ENCODE measurements at regions not wholly inside any gene's neighbourhood (a gene's known extent, or its start where the extent isn't known, plus 50 kb on each side); places are given as distances from the start of the nearest gene placed in this dataset.

DNA sequence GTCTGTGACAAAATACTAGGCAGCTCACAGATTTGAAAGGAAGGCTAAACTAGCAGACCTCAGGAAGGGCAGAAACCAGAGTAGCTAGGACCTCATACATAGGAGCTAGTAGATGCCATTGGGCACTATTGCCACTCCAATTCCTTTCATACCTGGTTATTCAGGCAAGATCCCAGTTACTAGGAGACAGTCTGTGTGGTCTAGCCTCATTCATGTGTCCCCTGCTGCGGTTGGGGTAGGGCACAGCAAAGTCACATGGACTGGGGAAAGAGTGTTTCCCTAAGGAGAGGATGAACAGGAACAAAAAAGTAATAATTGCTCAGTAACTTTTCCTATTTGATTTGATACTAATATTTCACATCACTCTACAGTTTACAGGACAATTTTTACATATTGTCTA lies 204.6 kb upstream of the HEY2 start:
- no peak for DNase-seq (ENCODE audit: low read depth)

GRCh38 chr6:125546841-125547251 lies 202.6 kb upstream of the HEY2 start:
- peak; percentile 13 for DNase-seq (ENCODE audit: low read depth)

- no peak for DNase-seq (ENCODE audit: low read depth)
These were observed 202.1 kb upstream of the HEY2 start for GRCh38 chr6:125547381-125547780.

- DNase-seq (ENCODE audit: low read depth): no peak
These were observed 200.1 kb upstream of the HEY2 start for GRCh38 chr6:125549202-125549884.

GRCh38 chr6:125550892-125551291 lies 198.5 kb upstream of the HEY2 start:
- no peak for DNase-seq (ENCODE audit: low read depth)

DNA sequence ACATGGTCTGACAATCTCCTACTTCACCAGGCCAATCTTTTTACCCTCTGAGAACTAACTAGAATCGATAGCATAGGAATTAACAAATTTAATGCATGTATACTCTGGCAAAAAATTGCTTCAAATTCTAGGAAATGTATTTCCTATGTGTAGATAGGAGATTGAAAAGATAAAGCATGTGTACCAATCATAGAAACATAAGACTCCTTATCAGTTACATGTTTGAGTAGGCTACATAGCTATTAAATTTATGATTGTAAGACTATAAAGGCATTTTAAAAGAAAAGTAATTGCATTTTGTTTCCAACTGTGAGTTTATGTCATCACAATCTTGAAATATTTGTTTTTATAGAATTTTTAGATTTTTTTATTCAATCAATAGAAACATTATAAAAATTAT lies 196.6 kb upstream of the HEY2 start:
- DNase-seq (ENCODE audit: low read depth): no peak

DNA sequence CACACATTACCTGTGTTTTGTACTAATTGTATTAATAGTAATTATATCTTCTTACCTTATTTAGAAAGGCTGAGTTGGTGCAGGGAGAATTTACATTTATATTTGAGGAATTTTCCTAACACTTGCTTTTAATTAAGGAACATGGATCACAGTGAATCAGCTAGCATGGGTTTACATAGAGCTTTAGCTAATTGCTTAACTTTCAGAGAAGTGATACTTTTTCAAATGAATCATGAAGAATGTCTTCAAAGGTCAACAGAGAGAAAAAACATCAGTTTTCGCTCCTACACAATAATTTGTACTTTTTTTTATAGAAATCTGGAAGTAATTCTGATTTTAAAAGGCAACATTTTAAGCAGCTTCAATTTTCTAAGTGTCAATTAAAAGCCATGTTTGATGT lies 195.0 kb upstream of the HEY2 start:
- no peak for DNase-seq (ENCODE audit: low read depth)

DNA sequence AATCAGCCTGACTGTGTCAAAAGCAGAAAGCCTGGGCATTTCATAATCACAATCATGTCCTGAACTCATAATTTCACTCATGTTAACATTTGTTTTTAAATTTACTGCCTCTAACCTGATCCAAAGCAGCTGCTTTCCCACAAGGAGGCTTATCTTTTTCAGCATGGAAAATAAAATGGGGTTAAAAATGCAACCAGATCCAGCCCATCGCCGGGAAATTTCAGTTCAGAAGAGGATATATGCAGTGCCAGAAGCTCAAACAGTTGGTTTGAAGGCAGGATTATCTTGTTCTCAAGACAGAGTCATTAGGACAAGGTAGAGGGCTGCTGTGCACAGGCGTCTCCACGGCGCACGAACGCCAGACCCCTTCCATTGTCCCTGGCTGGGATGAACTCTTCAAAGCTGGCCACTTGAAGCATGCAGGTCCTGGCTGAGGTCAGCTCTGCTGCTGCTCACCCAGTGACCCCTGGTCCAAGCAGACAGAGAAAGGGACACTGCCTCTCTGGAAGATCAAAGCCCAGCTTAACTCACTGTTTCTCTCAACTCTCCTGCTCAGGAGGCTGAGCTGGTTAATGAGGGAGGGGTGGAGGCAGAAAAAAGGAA lies 191.1 kb upstream of the HEY2 start:
- DNase-seq (ENCODE audit: low read depth): no peak

DNA sequence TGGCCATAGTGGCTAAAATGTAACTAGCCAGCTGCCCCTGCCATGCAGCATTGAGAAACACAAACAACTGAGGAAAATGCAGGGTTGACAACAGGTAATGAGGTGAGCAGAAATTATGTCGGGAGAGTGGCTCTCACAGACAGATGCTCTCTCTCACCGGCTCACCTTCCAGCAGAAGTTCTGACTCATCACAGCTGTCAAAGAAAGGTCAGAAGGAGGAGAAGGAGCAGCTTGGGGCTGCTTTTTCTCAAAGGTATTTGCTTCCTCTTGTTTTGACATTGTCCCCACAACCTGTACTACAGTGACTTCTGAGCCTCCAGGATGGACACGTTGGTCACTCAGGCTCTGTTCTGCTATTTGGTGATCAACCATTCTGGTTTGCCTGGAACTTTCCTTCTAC lies 190.5 kb upstream of the HEY2 start:
- no peak for DNase-seq (ENCODE audit: low read depth)

GRCh38 chr6:125562156-125562555 lies 187.3 kb upstream of the HEY2 start:
- DNase-seq (ENCODE audit: low read depth): no peak

GRCh38 chr6:125564941-125565340 lies 184.5 kb upstream of the HEY2 start:
- DNase-seq (ENCODE audit: low read depth): no peak

GRCh38 chr6:125567407-125567806 lies 182.0 kb upstream of the HEY2 start:
- no peak for DNase-seq (ENCODE audit: low read depth)

GRCh38 chr6:125568609-125569008 lies 180.8 kb upstream of the HEY2 start:
- no peak for DNase-seq (ENCODE audit: low read depth)

- DNase-seq (ENCODE audit: low read depth): no peak
These were observed 178.9 kb upstream of the HEY2 start for GRCh38 chr6:125570526-125570925.

DNA sequence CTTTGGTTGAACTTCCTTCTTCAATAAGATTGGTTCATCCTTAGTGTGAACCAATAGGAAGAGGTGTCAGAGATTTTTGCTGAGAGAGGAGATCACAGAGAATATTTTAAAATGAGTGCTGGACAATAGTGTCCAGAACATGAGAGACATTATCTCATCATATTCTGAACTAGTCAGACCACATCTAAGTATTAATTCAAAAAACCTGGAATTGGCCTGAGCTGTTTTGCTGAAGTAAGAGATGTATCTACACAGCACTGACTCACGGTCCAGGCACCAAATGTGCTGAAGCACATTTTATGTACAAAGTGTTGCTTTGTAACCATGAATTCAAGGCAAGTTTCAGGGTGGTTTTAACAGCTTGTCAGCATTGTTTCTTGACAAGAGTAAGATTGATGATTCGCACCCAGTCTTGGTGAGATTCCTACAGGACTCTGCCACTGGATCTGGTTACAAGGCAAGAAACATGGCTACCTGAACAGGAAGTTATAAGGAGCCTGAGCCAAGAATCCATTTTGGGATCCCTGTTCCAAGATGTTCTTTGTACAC lies 178.2 kb upstream of the HEY2 start:
- DNase-seq (ENCODE audit: low read depth): no peak

- DNase-seq (ENCODE audit: low read depth): no peak
These were observed 174.8 kb upstream of the HEY2 start for GRCh38 chr6:125574604-125575003.

- no peak for DNase-seq (ENCODE audit: low read depth)
These were observed 172.2 kb upstream of the HEY2 start for GRCh38 chr6:125577124-125577662.

GRCh38 chr6:125584468-125584939 lies 164.9 kb upstream of the HEY2 start:
- DNase-seq (ENCODE audit: low read depth): no peak

GRCh38 chr6:125585470-125585869 lies 164.0 kb upstream of the HEY2 start:
- DNase-seq (ENCODE audit: low read depth): no peak

- no peak for DNase-seq (ENCODE audit: low read depth)
These were observed 163.4 kb upstream of the HEY2 start for GRCh38 chr6:125586074-125586473.

GRCh38 chr6:125586605-125587004 lies 162.8 kb upstream of the HEY2 start:
- DNase-seq (ENCODE audit: low read depth): no peak

DNA sequence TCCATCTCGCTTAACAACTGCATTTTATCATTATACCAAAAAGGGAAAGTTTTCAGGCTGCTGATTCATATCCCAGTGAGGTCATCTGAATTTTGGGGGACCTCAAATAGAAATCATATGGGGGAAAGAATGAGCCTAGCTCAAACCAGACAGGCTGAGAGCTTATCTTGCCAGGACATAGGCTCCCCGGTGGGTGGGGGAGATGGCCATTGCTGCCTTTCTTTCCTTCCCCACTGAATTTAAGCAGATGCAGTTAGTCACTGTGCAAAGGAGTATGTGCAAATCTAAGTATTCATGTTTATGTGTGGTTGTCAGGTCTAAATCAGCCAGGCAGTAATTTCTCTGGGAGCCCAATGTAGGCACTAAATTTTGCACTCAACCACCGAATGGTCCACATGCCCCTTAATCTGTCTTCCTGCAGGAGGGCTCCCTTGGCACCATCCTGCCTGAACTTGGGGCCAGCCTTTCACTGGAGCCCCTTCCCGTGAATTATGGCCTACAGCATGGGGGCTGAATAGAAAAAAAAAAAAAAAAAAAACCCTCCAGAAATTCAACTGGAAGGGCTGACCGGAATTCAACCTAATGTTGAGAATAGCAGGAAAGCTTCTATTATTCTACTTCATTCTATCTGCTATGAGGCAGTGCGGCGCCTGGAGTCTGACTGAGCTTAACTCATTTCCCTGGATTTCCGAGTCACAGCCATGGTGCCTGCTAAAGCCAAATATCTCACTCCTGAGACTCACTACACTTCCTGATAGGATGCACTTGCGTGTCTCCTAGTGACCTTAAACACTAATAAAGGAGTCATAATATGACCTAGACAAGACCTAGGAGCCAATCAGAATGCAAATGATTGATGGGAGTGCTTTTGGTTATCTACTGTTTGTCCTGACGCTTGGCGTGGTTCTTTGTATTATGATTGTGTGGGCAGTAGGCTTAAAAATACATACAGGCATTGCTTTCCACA lies 161.5 kb upstream of the HEY2 start:
- no peak for DNase-seq (ENCODE audit: low read depth)

All from fibroblast of the conjunctiva (primary cell).